IMR-90 (cell line): ENCODE measurements at regions not wholly inside any gene's neighbourhood (a gene's known extent, or its start where the extent isn't known, plus 50 kb on each side); places are given as distances from the start of the nearest gene placed in this dataset.
A peak's percentile ranks its signal among the peaks of the same experiment; 100 is the strongest.

ENCODE experiments used
- ATAC-seq: fragments of 200-7000 bp; cut with Tn5 transposase; 2 replicates; pipeline ENCODE4 v1.9.1; 2020; ENCODE audit warnings: low read depth, mild to moderate bottlenecking, moderate library complexity
- BruUV-seq: library from RNA; stranded (reverse); fragments of 400-500 nt; replicated peaks from 2 replicates; lab custom pipeline; 2021; lab: Mats Ljungman, UMichigan
- CTCF ChIA-PET: fragments of 300-600 bp; formaldehyde crosslinking; extraction: SDS; loops from one replicate; lab custom pipeline; 2021; ENCODE audit warnings: antibody characterized with exemption; lab: Yijun Ruan, JAX
- POLR2A ChIA-PET: fragments of 300-600 bp; sonication (Branson Sonifier 250); formaldehyde crosslinking; loops from one replicate; lab custom pipeline; 2022; ENCODE audit warnings: antibody characterized with exemption; ENCODE audit not compliant: unreplicated experiment; lab: Charles Lee
- DNase-seq: peaks from one replicate; pipeline ENCODE4 v3.0.0; 2013
- H2AFZ ChIP-seq: replicated peaks from 2 replicates; pipeline ENCODE3; 2013; ENCODE audit warnings: low read length, mild to moderate bottlenecking; ENCODE audit not compliant: poor library complexity
- H2AK5ac ChIP-seq: 2 replicates; pipeline ENCODE4 v1.6.1; 2013; ENCODE audit warnings: low read depth, low read length, inconsistent platforms
- H2AK9ac ChIP-seq: replicated peaks from 2 replicates; pipeline ENCODE3; 2013; ENCODE audit warnings: mild to moderate bottlenecking, low read depth, low read length, moderate library complexity; ENCODE audit not compliant: poor library complexity
- H2BK120ac ChIP-seq: 2 replicates; pipeline ENCODE4 v1.6.1; 2013; ENCODE audit warnings: low read depth, low read length, inconsistent platforms
- H2BK15ac ChIP-seq: 3 replicates; pipeline ENCODE4 v1.6.1; 2013; ENCODE audit warnings: low read depth, low read length, inconsistent platforms
- H2BK20ac ChIP-seq: 2 replicates; pipeline ENCODE4 v1.6.1; 2013; ENCODE audit warnings: low read depth, mild to moderate bottlenecking, inconsistent platforms, low read length, moderate library complexity
- H2BK5ac ChIP-seq: 2 replicates; pipeline ENCODE4 v1.6.1; 2013; ENCODE audit warnings: mild to moderate bottlenecking, low read depth, low read length, inconsistent platforms; ENCODE audit not compliant: poor library complexity, severe bottlenecking
- H3K14ac ChIP-seq: replicated peaks from 2 replicates; pipeline ENCODE4 v1.6.1; 2013; ENCODE audit warnings: low read depth, low read length, inconsistent platforms
- H3K18ac ChIP-seq: 2 replicates; pipeline ENCODE4 v1.6.1; 2013; ENCODE audit warnings: low read depth, low read length, control low read depth
- H3K23ac ChIP-seq: 2 replicates; pipeline ENCODE4 v1.6.1; 2013; ENCODE audit warnings: low read depth, low read length, inconsistent platforms
- H3K27ac ChIP-seq: 2 replicates; pipeline ENCODE4 v1.5.1; 2013; ENCODE audit warnings: mild to moderate bottlenecking, control low read depth, low read length; ENCODE audit not compliant: insufficient read depth
- H3K27me3 ChIP-seq: 2 replicates; pipeline ENCODE4 v1.6.1; 2013; ENCODE audit warnings: low read length; ENCODE audit not compliant: control insufficient read depth, insufficient read depth
- H3K36me3 ChIP-seq: 2 replicates; pipeline ENCODE4 v1.6.1; 2013; ENCODE audit warnings: low read length, mixed read lengths; ENCODE audit not compliant: control insufficient read depth, insufficient read depth
- H3K4ac ChIP-seq: 2 replicates; pipeline ENCODE4 v1.6.1; 2013; ENCODE audit warnings: low read depth, low read length, inconsistent platforms
- H3K4me1 ChIP-seq: 2 replicates; pipeline ENCODE4 v1.6.1; 2013; ENCODE audit warnings: low read length, mixed read lengths; ENCODE audit not compliant: control insufficient read depth, insufficient read depth
- H3K4me2 ChIP-seq: 2 replicates; pipeline ENCODE4 v1.6.1; 2013; ENCODE audit warnings: low read depth, mild to moderate bottlenecking, control low read depth, low read length, moderate library complexity
- H3K4me3 ChIP-seq: 2 replicates; pipeline ENCODE4 v1.5.1; 2013; ENCODE audit warnings: low read depth, mild to moderate bottlenecking, control low read depth, low read length, moderate library complexity; ENCODE audit not compliant: insufficient read depth
- H3K56ac ChIP-seq: 2 replicates; pipeline ENCODE4 v1.6.1; 2013; ENCODE audit warnings: low read length, inconsistent platforms; ENCODE audit not compliant: insufficient read depth; ENCODE audit errors: extremely low read depth
- H3K79me1 ChIP-seq, 2 experiments: 2 replicates each; pipeline ENCODE4 v1.6.1; 2013; ENCODE audit warnings: low read length in 2 of 2, inconsistent platforms in 1 of 2, low read depth in 1 of 2
- H3K9ac ChIP-seq: 2 replicates; pipeline ENCODE4 v1.6.1; 2013; ENCODE audit warnings: low read depth, low read length, control low read depth
- H3K9me1 ChIP-seq: 2 replicates; pipeline ENCODE4 v1.6.1; 2013; ENCODE audit warnings: low read length, inconsistent platforms; ENCODE audit not compliant: insufficient read depth
- H3K9me3 ChIP-seq: 2 replicates; pipeline ENCODE4 v1.6.1; 2013; ENCODE audit warnings: low read length; ENCODE audit not compliant: control insufficient read depth, insufficient read depth
- H4K20me1 ChIP-seq: 2 replicates; pipeline ENCODE4 v1.6.1; 2013; ENCODE audit warnings: low read length, inconsistent platforms; ENCODE audit not compliant: insufficient read depth
- H4K5ac ChIP-seq: 2 replicates; pipeline ENCODE4 v1.6.1; 2013; ENCODE audit warnings: mild to moderate bottlenecking, low read depth, low read length, control low read depth
- H4K8ac ChIP-seq, 2 experiments: 2 replicates each; pipeline ENCODE4 v1.6.1; 2013; ENCODE audit warnings: low read depth in 2 of 2, low read length in 2 of 2, control low read depth in 1 of 2, inconsistent platforms in 1 of 2
- H4K91ac ChIP-seq: 2 replicates; pipeline ENCODE4 v1.6.1; 2013; ENCODE audit warnings: low read depth, low read length, inconsistent platforms; ENCODE audit not compliant: insufficient read depth
- CHD1 ChIP-seq: IDR thresholded peaks from 2 replicates; pipeline ENCODE4 v1.6.1; 2012; ENCODE audit warnings: low read depth, low read length, improper control_type of control experiment
- FOS ChIP-seq: fragments of 150-350 bp; IDR thresholded peaks from 2 replicates; pipeline ENCODE4 v1.6.1; 2016; ENCODE audit warnings: low read depth, low read length
- POLR2A ChIP-seq: IDR thresholded peaks from 2 replicates; pipeline ENCODE4 v1.6.1; 2012; ENCODE audit warnings: mild to moderate bottlenecking, low read depth, low read length
- WGBS, 2 experiments: methylation state at CpG; one replicate each; pipeline versions ENCODE4 v1.1.5 to v1.1.7; 2013; ENCODE audit warnings: missing lambda C conversion rate in 2 of 2; ENCODE audit not compliant: insufficient read length in 1 of 2; ENCODE audit errors: extremely low coverage in 2 of 2; 5-methylcytosine and 5-hydroxymethylcytosine counted together
- dilution Hi-C: fragments of 300-500 bp; cut with HindIII; formaldehyde crosslinking; loops from one replicate; pipeline ENCODE4 v1.14.3; 2018; ENCODE audit warnings: low sequenced_read_pairs; ENCODE audit not compliant: unreplicated experiment
- in situ Hi-C: fragments of 300-500 bp; cut with MboI; formaldehyde crosslinking; loops from 3 replicates; pipeline ENCODE4 v1.14.3; 2019; ENCODE audit warnings: low sequenced_read_pairs, inconsistent platforms, mixed read lengths
- intact Hi-C: fragments of 100-400 bp; cut with micrococcal nuclease; formaldehyde crosslinking; loops from 2 replicates; pipeline ENCODE4 v1.10.0; 2022

DNA sequence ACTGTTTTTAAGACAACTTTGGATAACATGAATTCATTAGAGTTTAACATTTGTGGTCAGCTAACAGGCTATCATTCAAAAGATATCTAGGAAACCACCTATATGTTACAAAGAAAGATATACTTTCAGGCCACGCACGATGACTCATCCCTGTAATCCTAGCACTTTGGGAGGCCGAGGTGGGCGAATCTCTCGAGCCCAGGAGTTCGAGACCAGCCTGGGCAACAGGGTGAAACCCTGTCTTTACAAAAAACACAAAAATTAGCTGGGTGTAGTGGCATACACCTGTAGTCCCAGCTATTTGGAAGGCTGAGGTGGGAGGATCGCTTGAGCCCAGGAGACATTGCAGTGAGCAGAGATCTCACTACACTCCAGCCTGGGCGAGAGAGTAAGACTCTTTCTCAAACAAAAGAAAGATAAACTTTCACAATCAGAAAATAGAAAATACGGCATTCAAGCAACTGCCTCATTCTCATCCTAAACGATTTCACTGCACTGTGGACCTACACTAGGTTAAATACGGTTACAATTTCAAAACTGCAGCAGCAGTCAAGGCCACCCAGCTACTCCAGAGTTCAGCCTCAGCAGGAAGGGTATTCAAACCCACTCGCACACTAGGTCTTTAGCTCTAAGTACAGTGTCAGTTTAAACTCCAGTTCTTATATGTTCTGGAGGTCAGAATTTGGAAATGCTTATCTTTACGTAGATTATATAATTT, 250.0 kb upstream of the SLC39A10 start:
- no peak overlapping the region for H4K5ac ChIP-seq
- no peak overlapping the region for H3K27ac ChIP-seq
- peaks cover 6% of the 10 kb centered on the region for H3K4me1 ChIP-seq
- H3K9me1 ChIP-seq: no peaks in the 10 kb centered on the region
- H3K23ac ChIP-seq: no peak overlapping the region
- no peak overlapping the region for H2BK5ac ChIP-seq
- no peak overlapping the region for H4K91ac ChIP-seq
- TF ChIP-seq POLR2A (no peak), FOS (peak; percentile 21; the same call in 1 of the 2 replicates), CHD1 (no peak)
- no peaks in the 10 kb centered on the region for H4K20me1 ChIP-seq
- no peak overlapping the region for H3K4me2 ChIP-seq
- peak overlapping the region; percentile 37; the same call in 1 of the 2 replicates for H3K4ac ChIP-seq
- peak overlapping the region; percentile 30; the same call in 1 of the 2 replicates for H2BK120ac ChIP-seq
- dilution Hi-C loops: no loop called here
- BruUV-seq: no TSS peak
- H3K36me3 ChIP-seq: no peaks in the 10 kb centered on the region
- in situ Hi-C loops: no loop called here
- WGBS, 2 experiments: no CpG with 5 or more reads among the region's 13 CpGs
- 0 out of 2 replicates have a peak, but pooled peaks cover 1% of the 10 kb centered on the region for H3K9me3 ChIP-seq
- ATAC-seq: no peak
- CTCF ChIA-PET: interaction anchor here (1.0 kb wide), 1 partner anchor 253 kb away, joined by 3 read pairs; no protein-coding TSS in a partner anchor
- H3K27me3 ChIP-seq: no peaks in the 10 kb centered on the region
- no peak overlapping the region for H3K4me3 ChIP-seq
- H2BK20ac ChIP-seq: peak overlapping the region; percentile 36; the same call in 1 of the 2 replicates
- intact Hi-C loops: loop anchor here (10.0 kb wide), 1 partner anchor 518 kb away; no protein-coding TSS in a partner anchor
- POLR2A ChIA-PET: no interaction called here
- no peak overlapping the region for H2AFZ ChIP-seq
- no peak overlapping the region for H2BK15ac ChIP-seq
- no peaks in the 10 kb centered on the region for H3K79me1 ChIP-seq
- DNase-seq: peak; percentile 55
- no peak overlapping the region for H3K14ac ChIP-seq
- 0 out of 2 replicates have a peak overlapping the region, but pooled peaks have one; percentile 27 for H2AK5ac ChIP-seq
- H2AK9ac ChIP-seq: no peak overlapping the region
- H3K9ac ChIP-seq: no peak overlapping the region
- H3K56ac ChIP-seq: no peak overlapping the region
- H4K8ac ChIP-seq: no peak overlapping the region
- H3K18ac ChIP-seq: no peak overlapping the region
